Mesenchymal stem cell (in vitro differentiated cells and primary cell): ENCODE measurements at regions not wholly inside any gene's neighbourhood (a gene's known extent, or its start where the extent isn't known, plus 50 kb on each side); places are given as distances from the start of the nearest gene placed in this dataset.

ENCODE experiments used
- DNase-seq: peaks from one replicate; pipeline ENCODE4 v3.0.0-alpha.2; 2013
- H2AFZ ChIP-seq: one replicate; pipeline ENCODE4 v1.6.1; 2013; ENCODE audit warnings: low read depth, mild to moderate bottlenecking, control low read depth, inconsistent platforms, low read length, moderate library complexity
- H2AK5ac ChIP-seq: 2 replicates; pipeline ENCODE4 v1.6.1; 2013; ENCODE audit warnings: low read length, moderate library complexity, mild to moderate bottlenecking, inconsistent platforms; ENCODE audit not compliant: severe bottlenecking
- H2BK120ac ChIP-seq: one replicate; pipeline ENCODE4 v1.6.1; 2013; ENCODE audit warnings: low read depth, mild to moderate bottlenecking, inconsistent platforms, low read length, moderate library complexity
- H2BK12ac ChIP-seq, 2 experiments: one replicate each; pipeline ENCODE4 v1.6.1; 2013; ENCODE audit warnings: inconsistent platforms in 2 of 2, low read length in 2 of 2, mild to moderate bottlenecking in 2 of 2, moderate library complexity in 2 of 2, control low read depth in 1 of 2
- H2BK15ac ChIP-seq: one replicate; pipeline ENCODE4 v1.6.1; 2013; ENCODE audit warnings: mild to moderate bottlenecking, low read depth, inconsistent platforms; ENCODE audit not compliant: poor library complexity, severe bottlenecking
- H2BK5ac ChIP-seq: 2 replicates; pipeline ENCODE4 v1.6.1; 2013; ENCODE audit warnings: low read depth, mild to moderate bottlenecking, low read length, control low read depth, inconsistent platforms; ENCODE audit not compliant: poor library complexity, severe bottlenecking
- H3K14ac ChIP-seq, 2 experiments: one replicate each; pipeline ENCODE4 v1.6.1; 2013; ENCODE audit warnings: inconsistent platforms in 2 of 2, low read length in 2 of 2, control low read depth in 1 of 2, mild to moderate bottlenecking in 1 of 2, moderate library complexity in 1 of 2
- H3K18ac ChIP-seq, 2 experiments: one replicate each; pipeline ENCODE4 v1.6.1; 2013; ENCODE audit warnings: inconsistent platforms in 2 of 2, low read length in 2 of 2, control low read depth in 1 of 2, low read depth in 1 of 2, mild to moderate bottlenecking in 1 of 2
- H3K23ac ChIP-seq, 2 experiments: one replicate each; pipeline ENCODE4 v1.6.1; 2013; ENCODE audit warnings: inconsistent platforms in 2 of 2, low read length in 2 of 2, mild to moderate bottlenecking in 2 of 2, moderate library complexity in 2 of 2, control low read depth in 1 of 2
- H3K27ac ChIP-seq: 2 replicates; pipeline ENCODE4 v1.5.1; 2013; ENCODE audit warnings: mild to moderate bottlenecking, moderate library complexity, low read length, control low read depth, inconsistent platforms; ENCODE audit not compliant: poor library complexity, severe bottlenecking
- H3K27me3 ChIP-seq, 2 experiments: 2 replicates each; pipeline versions ENCODE4 v1.6.1 to v1.7.0; 2013; ENCODE audit warnings: low read length in 2 of 2, mild to moderate bottlenecking in 2 of 2, moderate library complexity in 2 of 2, control low read depth in 1 of 2, inconsistent platforms in 1 of 2; ENCODE audit not compliant: control insufficient read depth in 1 of 2, insufficient read depth in 1 of 2
- H3K36me3 ChIP-seq, 2 experiments: 2 replicates each; pipeline versions ENCODE4 v1.6.1 to v1.7.0; 2013; ENCODE audit warnings: low read length in 2 of 2, control low read depth in 1 of 2, inconsistent platforms in 1 of 2, low read depth in 1 of 2, mild to moderate bottlenecking in 1 of 2; ENCODE audit not compliant: insufficient read depth in 2 of 2, control insufficient read depth in 1 of 2
- H3K4ac ChIP-seq, 2 experiments: one replicate each; pipeline ENCODE4 v1.6.1; 2013; ENCODE audit warnings: inconsistent platforms in 2 of 2, low read length in 2 of 2, mild to moderate bottlenecking in 2 of 2, moderate library complexity in 2 of 2, control low read depth in 1 of 2, low read depth in 1 of 2
- H3K4me1 ChIP-seq: 2 replicates; pipeline ENCODE4 v1.6.1; 2013; ENCODE audit warnings: low read depth, low read length, control low read depth; ENCODE audit not compliant: control insufficient read depth, insufficient read depth
- H3K4me2 ChIP-seq: 2 replicates; pipeline ENCODE4 v1.6.1; 2013; ENCODE audit warnings: low read length, mild to moderate bottlenecking, inconsistent platforms; ENCODE audit not compliant: poor library complexity, severe bottlenecking
- H3K4me3 ChIP-seq, 2 experiments: 2 replicates each; pipeline versions ENCODE4 v1.5.1 to v1.7.0; 2013; ENCODE audit warnings: low read length in 2 of 2, mild to moderate bottlenecking in 2 of 2, control low read depth in 1 of 2, low read depth in 1 of 2; ENCODE audit not compliant: insufficient read depth in 1 of 2
- H3K79me1 ChIP-seq: replicated peaks from 2 replicates; pipeline ENCODE4 v1.6.1; 2013; ENCODE audit warnings: mild to moderate bottlenecking, control low read depth, low read length, inconsistent platforms; ENCODE audit not compliant: poor library complexity, severe bottlenecking
- H3K9ac ChIP-seq: 2 replicates; pipeline ENCODE4 v1.7.0; 2013; ENCODE audit warnings: mild to moderate bottlenecking, low read length, moderate library complexity
- H3K9me3 ChIP-seq: 2 replicates; pipeline ENCODE4 v1.7.0; 2013; ENCODE audit warnings: mild to moderate bottlenecking, low read length; ENCODE audit not compliant: control insufficient read depth
- H4K8ac ChIP-seq: one replicate; pipeline ENCODE4 v1.6.1; 2013; ENCODE audit warnings: inconsistent platforms, mild to moderate bottlenecking, low read length, moderate library complexity
- H4K91ac ChIP-seq: one replicate; pipeline ENCODE4 v1.6.1; 2013; ENCODE audit warnings: mild to moderate bottlenecking, low read length, inconsistent platforms
- WGBS: methylation state at CpG from one replicate; pipeline ENCODE4 v1.1.7; 2013; ENCODE audit warnings: mixed read lengths; 5-methylcytosine and 5-hydroxymethylcytosine counted together

GRCh38 chr5:82863266-82863665 lies 213.9 kb downstream of the TMEM167A start:
- Histone ChIP-seq H3K4me1 (no peaks in the 10 kb centered on the region), H3K36me3 (no peaks in the 10 kb centered on the region), H3K18ac (no peak overlapping the region), H2AK5ac (no peak overlapping the region), H3K14ac (no peak overlapping the region), H3K79me1 (no peaks in the 10 kb centered on the region), H2AFZ (no peak overlapping the region), H2BK120ac (no peak overlapping the region), H3K9ac (peak overlapping the region; percentile 22), H3K4ac (no peak overlapping the region), H3K9me3 (no peaks in the 10 kb centered on the region), H4K91ac (no peak overlapping the region), H2BK15ac (no peak overlapping the region), H3K4me3 (peak overlapping the region in 1 of 2 experiments; percentile 50), H2BK5ac (no peak overlapping the region), H2BK12ac (no peak overlapping the region), H3K27me3 (peaks cover 0 to 3% of the 10 kb centered on the region in 2 experiments), H3K27ac (no peak overlapping the region), H4K8ac (no peak overlapping the region), H3K4me2 (no peak overlapping the region), H3K23ac (no peak overlapping the region)
- WGBS: no CpG with 5 or more reads among the region's 3 CpGs
- no peak for DNase-seq

GRCh38 chr5:82862711-82863110 lies 214.5 kb downstream of the TMEM167A start:
- Histone ChIP-seq H2BK12ac (no peak overlapping the region), H3K18ac (no peak overlapping the region), H3K9ac (peak overlapping the region; percentile 22), H3K27ac (no peak overlapping the region), H2BK5ac (no peak overlapping the region), H2AFZ (no peak overlapping the region), H3K14ac (no peak overlapping the region), H3K4me3 (no peak overlapping the region), H2AK5ac (no peak overlapping the region), H3K4ac (no peak overlapping the region), H3K9me3 (no peaks in the 10 kb centered on the region), H3K4me2 (no peak overlapping the region), H3K36me3 (no peaks in the 10 kb centered on the region), H3K4me1 (no peaks in the 10 kb centered on the region), H4K91ac (no peak overlapping the region), H3K23ac (no peak overlapping the region), H2BK15ac (no peak overlapping the region), H3K79me1 (no peaks in the 10 kb centered on the region), H4K8ac (no peak overlapping the region), H2BK120ac (no peak overlapping the region), H3K27me3 (peaks cover 0 to 5% of the 10 kb centered on the region in 2 experiments)
- DNase-seq: no peak
- 77% methylated on average over 3 of the region's 4 CpGs for WGBS

- no peak overlapping the region for H3K23ac ChIP-seq
- no peak overlapping the region for H2BK5ac ChIP-seq
- no peaks in the 10 kb centered on the region for H3K4me1 ChIP-seq
- H4K91ac ChIP-seq: no peak overlapping the region
- H3K14ac ChIP-seq: no peak overlapping the region
- H3K4me3 ChIP-seq: no peak overlapping the region
- no peaks in the 10 kb centered on the region for H3K79me1 ChIP-seq
- no peak overlapping the region for H3K18ac ChIP-seq
- H2BK15ac ChIP-seq: no peak overlapping the region
- no peaks in the 10 kb centered on the region for H3K36me3 ChIP-seq
- DNase-seq: no peak
- no peak overlapping the region for H3K4me2 ChIP-seq
- no peaks in the 10 kb centered on the region for H3K9me3 ChIP-seq
- no peak overlapping the region for H2AFZ ChIP-seq
- no peak overlapping the region for H3K27ac ChIP-seq
- H4K8ac ChIP-seq: no peak overlapping the region
- H3K9ac ChIP-seq: no peak overlapping the region
- peaks cover 0 to 5% of the 10 kb centered on the region in 2 experiments for H3K27me3 ChIP-seq
- WGBS: 86% methylated on average over 4 of the region's 4 CpGs
- no peak overlapping the region for H3K4ac ChIP-seq
- H2BK12ac ChIP-seq: no peak overlapping the region
- H2BK120ac ChIP-seq: no peak overlapping the region
- no peak overlapping the region for H2AK5ac ChIP-seq
These were observed 214.9 kb downstream of the TMEM167A start for GRCh38 chr5:82862261-82862660.

GRCh38 chr5:82861701-82862100 lies 215.5 kb downstream of the TMEM167A start:
- no peak overlapping the region for H4K91ac ChIP-seq
- H3K9ac ChIP-seq: no peak overlapping the region
- DNase-seq: no peak
- no peak overlapping the region for H2AFZ ChIP-seq
- peaks cover 0 to 5% of the 10 kb centered on the region in 2 experiments for H3K27me3 ChIP-seq
- no peak overlapping the region for H4K8ac ChIP-seq
- H2BK120ac ChIP-seq: no peak overlapping the region
- H3K4me2 ChIP-seq: no peak overlapping the region
- no peak overlapping the region for H3K27ac ChIP-seq
- no peaks in the 10 kb centered on the region for H3K9me3 ChIP-seq
- H2BK12ac ChIP-seq: no peak overlapping the region
- H3K4ac ChIP-seq: no peak overlapping the region
- no peaks in the 10 kb centered on the region for H3K79me1 ChIP-seq
- no peak overlapping the region for H3K4me3 ChIP-seq
- no peaks in the 10 kb centered on the region for H3K4me1 ChIP-seq
- no peak overlapping the region for H3K14ac ChIP-seq
- no peak overlapping the region for H3K18ac ChIP-seq
- H2BK5ac ChIP-seq: no peak overlapping the region
- no peak overlapping the region for H2BK15ac ChIP-seq
- no peaks in the 10 kb centered on the region for H3K36me3 ChIP-seq
- no peak overlapping the region for H2AK5ac ChIP-seq
- WGBS: 94% methylated on average over 4 of the region's 4 CpGs
- H3K23ac ChIP-seq: no peak overlapping the region
